ENCODE measurements at regions not wholly inside any gene's neighbourhood (a gene's known extent, or its start where the extent isn't known, plus 50 kb on each side); places are given as distances from the start of the nearest gene placed in this dataset.

DNA sequence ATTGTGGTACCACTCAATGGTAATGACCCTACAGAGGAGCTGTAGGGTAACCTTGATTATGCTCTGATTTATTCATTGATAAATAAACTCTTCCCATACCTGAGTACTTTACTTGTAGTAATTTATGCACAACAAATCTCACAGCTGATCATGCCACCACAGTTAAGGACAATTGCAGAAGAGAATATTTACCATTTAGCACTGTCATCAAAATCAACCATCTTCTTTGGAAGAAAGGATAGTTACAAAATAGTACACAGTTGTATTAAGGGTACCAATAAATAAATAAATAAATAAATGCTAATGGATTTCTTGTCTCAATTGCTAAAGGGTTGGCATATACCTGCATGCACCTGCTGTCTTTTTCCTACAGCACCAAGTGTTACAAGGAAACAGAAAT, 97.6 kb upstream of the PDE1C start:
- Histone ChIP-seq H3K36me3 (ENCODE audit: control insufficient read depth, low read depth, low read length) (no peaks in the 10 kb centered on the region), H3K9me3 (ENCODE audit: control insufficient read depth, low read depth, low read length) (no peaks in the 10 kb centered on the region), H3K27me3 (ENCODE audit: control insufficient read depth, insufficient read depth, low read length) (no peaks in the 10 kb centered on the region), H3K27ac (ENCODE audit: low read length) (no peak overlapping the region), H3K9ac (ENCODE audit: low read length) (no peak overlapping the region), H3K4me1 (ENCODE audit: control insufficient read depth, low read depth, low read length) (no peaks in the 10 kb centered on the region), H3K4me3 (ENCODE audit: low read length) (no peak overlapping the region)

DNA sequence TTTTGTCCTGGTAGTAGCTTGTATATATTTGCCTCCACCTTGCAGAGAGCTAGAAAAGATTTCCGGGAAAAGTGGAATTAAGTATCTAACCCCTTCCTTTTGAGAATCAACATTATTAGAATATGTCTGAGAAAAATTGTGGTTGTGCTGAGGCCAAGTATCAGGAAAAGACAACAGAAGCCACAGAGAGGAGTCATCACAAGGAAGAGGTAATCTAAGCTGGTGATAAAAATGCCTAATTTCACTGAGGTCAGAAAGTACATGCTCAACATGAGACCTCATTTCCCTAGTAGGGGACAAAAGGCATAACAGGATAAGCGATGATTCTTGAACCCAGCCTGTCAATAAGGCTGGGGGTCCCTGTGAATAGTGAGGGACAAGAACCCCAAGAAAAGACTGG, 97.0 kb upstream of the PDE1C start:
- Histone ChIP-seq H3K36me3 (ENCODE audit: control insufficient read depth, low read depth, low read length) (no peaks in the 10 kb centered on the region), H3K9ac (ENCODE audit: low read length) (no peak overlapping the region), H3K27ac (ENCODE audit: low read length) (no peak overlapping the region), H3K27me3 (ENCODE audit: control insufficient read depth, insufficient read depth, low read length) (no peaks in the 10 kb centered on the region), H3K4me3 (ENCODE audit: low read length) (no peak overlapping the region), H3K4me1 (ENCODE audit: control insufficient read depth, low read depth, low read length) (no peaks in the 10 kb centered on the region), H3K9me3 (ENCODE audit: control insufficient read depth, low read depth, low read length) (no peaks in the 10 kb centered on the region)

DNA sequence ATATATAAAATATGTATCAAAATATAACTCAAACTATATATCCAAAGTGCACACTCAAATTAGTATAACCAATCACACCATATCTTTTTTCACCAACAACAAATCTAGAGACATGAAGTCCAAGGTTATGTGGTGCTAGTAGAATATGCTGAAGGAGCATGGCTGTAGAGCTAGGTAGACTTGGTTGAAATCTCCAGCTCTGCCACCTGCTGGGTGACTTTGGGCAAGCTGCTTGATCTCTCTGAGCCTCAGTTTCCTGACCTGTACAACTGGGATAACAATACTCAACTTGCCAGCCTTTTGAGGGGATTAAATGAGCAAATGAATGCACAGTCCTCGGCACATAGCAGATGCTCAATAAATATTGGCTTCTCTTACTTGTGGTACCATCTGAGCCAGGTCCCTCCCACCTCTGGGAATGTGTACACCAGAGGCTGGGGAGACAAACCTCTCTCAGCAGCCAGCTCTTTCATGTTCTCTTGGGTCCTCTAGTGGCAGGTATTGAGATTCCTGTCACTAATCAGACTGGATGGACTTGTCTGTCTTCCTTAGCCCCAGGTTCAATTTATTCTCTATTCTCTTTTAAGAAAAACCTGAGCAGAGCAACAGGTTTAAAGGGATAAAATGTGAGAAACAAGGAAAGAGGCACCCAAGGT, 94.3 kb upstream of the PDE1C start:
- Histone ChIP-seq H3K9me3 (ENCODE audit: control insufficient read depth, low read depth, low read length) (no peaks in the 10 kb centered on the region), H3K27ac (ENCODE audit: low read length) (no peak overlapping the region), H3K27me3 (ENCODE audit: control insufficient read depth, insufficient read depth, low read length) (no peaks in the 10 kb centered on the region), H3K4me3 (ENCODE audit: low read length) (no peak overlapping the region), H3K36me3 (ENCODE audit: control insufficient read depth, low read depth, low read length) (no peaks in the 10 kb centered on the region), H3K9ac (ENCODE audit: low read length) (no peak overlapping the region), H3K4me1 (ENCODE audit: control insufficient read depth, low read depth, low read length) (no peaks in the 10 kb centered on the region)

DNA sequence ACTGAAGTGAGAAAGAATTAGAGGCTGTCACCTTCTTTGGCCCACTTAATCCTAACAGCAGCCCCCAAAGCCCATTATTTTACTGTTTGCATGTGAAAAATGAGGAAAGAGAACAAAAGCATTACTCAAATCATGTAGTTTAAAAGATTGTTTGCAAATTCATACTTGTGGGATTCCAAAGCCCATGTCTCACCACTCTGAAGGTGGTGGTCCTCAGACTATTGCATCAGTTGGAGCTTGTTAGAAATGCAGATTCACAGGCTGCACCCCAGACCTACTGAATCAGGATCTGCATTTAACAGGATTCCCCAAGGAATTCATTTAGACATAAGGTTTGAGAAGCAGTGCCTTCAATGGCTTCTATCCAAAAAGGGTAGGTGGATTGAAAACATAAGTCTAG, 93.7 kb upstream of the PDE1C start:
- no peak overlapping the region for H3K9ac ChIP-seq (ENCODE audit: low read length)
- no peaks in the 10 kb centered on the region for H3K9me3 ChIP-seq (ENCODE audit: control insufficient read depth, low read depth, low read length)
- no peaks in the 10 kb centered on the region for H3K27me3 ChIP-seq (ENCODE audit: control insufficient read depth, insufficient read depth, low read length)
- no peaks in the 10 kb centered on the region for H3K4me1 ChIP-seq (ENCODE audit: control insufficient read depth, low read depth, low read length)
- H3K36me3 ChIP-seq (ENCODE audit: control insufficient read depth, low read depth, low read length) = no peaks in the 10 kb centered on the region
- H3K27ac ChIP-seq (ENCODE audit: low read length) = no peak overlapping the region
- no peak overlapping the region for H3K4me3 ChIP-seq (ENCODE audit: low read length)

DNA sequence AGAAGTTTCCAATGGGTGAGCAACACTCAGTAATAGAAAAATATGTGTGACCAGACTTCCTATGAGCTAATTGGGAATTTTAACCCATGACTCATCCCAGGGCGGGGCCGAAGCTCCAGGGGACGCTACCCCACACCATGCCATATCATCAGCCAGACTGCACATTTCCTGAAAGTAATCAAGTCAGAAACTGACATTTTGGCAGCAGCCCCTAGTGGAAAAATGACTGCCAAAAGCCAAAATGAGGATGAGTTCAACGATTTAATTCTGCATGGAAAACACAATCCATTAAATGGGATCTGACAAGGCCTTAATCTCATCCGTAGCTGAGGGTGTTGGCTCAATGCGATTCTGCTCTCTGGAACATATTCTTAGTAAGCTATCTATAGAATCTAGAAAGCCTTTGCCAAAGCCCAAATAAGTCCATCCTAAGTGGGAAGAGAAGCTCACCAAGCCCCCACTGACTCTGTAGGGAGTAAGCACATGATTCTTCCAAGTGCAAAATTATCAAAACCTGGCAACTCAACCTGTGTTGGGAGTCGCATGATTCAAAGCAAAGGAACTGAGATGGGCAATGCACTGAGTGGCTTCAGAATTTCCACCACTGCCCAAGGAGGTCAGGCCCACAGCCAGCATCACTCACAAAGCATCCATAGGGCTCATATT, 93.1 kb upstream of the PDE1C start:
- no peak overlapping the region for H3K4me3 ChIP-seq (ENCODE audit: low read length)
- H3K4me1 ChIP-seq (ENCODE audit: control insufficient read depth, low read depth, low read length) = no peaks in the 10 kb centered on the region
- H3K27ac ChIP-seq (ENCODE audit: low read length) = no peak overlapping the region
- no peaks in the 10 kb centered on the region for H3K9me3 ChIP-seq (ENCODE audit: control insufficient read depth, low read depth, low read length)
- no peaks in the 10 kb centered on the region for H3K36me3 ChIP-seq (ENCODE audit: control insufficient read depth, low read depth, low read length)
- no peaks in the 10 kb centered on the region for H3K27me3 ChIP-seq (ENCODE audit: control insufficient read depth, insufficient read depth, low read length)
- H3K9ac ChIP-seq (ENCODE audit: low read length) = no peak overlapping the region

DNA sequence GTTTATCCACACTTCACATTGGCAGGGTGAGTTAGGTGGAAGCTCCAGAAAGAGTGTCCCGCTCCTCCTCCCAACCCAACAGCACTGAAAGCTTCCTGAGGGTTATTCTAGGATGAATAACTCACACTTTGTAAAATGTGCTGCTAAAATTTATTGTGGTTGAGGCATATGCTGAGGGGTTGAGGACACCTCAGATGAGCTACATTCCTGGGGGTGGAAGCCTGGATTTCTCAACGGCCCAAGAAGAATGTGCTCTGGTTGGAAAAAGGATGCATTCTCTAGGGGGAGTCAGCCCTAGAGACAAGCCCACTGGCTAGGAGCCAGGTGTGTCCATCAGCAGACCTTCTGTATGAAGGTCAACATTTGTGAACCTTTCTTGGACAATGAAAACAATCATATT, 91.5 kb upstream of the PDE1C start:
- H3K27ac ChIP-seq (ENCODE audit: low read length) = no peak overlapping the region
- no peaks in the 10 kb centered on the region for H3K27me3 ChIP-seq (ENCODE audit: control insufficient read depth, insufficient read depth, low read length)

DNA sequence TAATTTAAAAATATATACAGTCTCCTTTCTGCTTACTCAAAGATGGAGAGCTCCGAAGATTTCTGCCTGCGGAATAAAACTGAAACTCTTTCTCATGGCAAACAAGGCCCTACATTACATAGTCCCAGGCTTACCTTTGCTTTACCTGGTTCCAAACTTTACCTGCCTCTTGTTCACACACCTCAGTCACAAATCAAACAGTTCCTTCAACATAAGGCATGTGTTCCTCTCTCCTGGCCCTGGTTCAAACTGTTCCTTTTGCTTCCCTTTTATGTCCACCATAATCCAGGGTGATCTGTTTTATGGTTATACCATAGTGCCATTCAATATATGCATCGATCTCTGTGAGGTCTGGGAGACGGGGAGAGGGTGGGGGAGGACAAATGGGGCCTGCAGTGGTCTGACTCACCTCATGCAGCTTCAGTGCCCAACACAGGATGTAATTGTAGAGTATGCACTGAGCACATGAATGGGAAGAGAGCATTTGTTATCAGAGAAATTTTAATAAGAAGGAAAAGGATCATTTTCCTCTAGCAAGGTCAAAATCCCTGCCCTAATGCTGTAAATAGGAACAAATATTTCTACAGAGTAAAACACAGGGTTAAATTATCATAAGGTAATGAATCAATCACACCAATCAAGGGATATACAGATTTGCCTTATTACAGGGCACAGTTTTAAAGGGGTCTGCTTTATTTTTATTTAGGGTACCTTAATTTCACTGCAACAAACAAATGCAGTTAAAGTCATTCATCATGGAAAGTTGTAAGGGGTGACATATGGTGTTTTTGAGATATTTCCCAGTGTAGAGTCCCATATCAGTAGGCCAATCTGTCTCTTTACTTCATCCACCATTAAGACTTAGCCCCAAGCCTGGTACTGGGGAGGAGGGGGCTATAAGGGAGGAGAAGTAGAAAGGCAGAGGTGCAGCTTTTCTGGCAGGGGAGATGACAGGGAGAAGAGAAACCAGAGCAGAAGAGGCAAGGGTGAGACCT, 88.8 kb upstream of the PDE1C start:
- H3K27ac ChIP-seq (ENCODE audit: low read length) = no peak overlapping the region
- no peaks in the 10 kb centered on the region for H3K9me3 ChIP-seq (ENCODE audit: control insufficient read depth, low read depth, low read length)
- H3K4me1 ChIP-seq (ENCODE audit: control insufficient read depth, low read depth, low read length) = no peaks in the 10 kb centered on the region
- H3K27me3 ChIP-seq (ENCODE audit: control insufficient read depth, insufficient read depth, low read length) = no peaks in the 10 kb centered on the region
- H3K36me3 ChIP-seq (ENCODE audit: control insufficient read depth, low read depth, low read length) = no peaks in the 10 kb centered on the region
- no peak overlapping the region for H3K4me3 ChIP-seq (ENCODE audit: low read length)
- no peak overlapping the region for H3K9ac ChIP-seq (ENCODE audit: low read length)

More for the DNA sequence above, 91.5 kb upstream of the PDE1C start:
- H3K36me3 ChIP-seq (ENCODE audit: control insufficient read depth, low read depth, low read length) = no peaks in the 10 kb centered on the region
- no peak overlapping the region for H3K4me3 ChIP-seq (ENCODE audit: low read length)
- no peak overlapping the region for H3K9ac ChIP-seq (ENCODE audit: low read length)
- no peaks in the 10 kb centered on the region for H3K9me3 ChIP-seq (ENCODE audit: control insufficient read depth, low read depth, low read length)
- no peaks in the 10 kb centered on the region for H3K4me1 ChIP-seq (ENCODE audit: control insufficient read depth, low read depth, low read length)

DNA sequence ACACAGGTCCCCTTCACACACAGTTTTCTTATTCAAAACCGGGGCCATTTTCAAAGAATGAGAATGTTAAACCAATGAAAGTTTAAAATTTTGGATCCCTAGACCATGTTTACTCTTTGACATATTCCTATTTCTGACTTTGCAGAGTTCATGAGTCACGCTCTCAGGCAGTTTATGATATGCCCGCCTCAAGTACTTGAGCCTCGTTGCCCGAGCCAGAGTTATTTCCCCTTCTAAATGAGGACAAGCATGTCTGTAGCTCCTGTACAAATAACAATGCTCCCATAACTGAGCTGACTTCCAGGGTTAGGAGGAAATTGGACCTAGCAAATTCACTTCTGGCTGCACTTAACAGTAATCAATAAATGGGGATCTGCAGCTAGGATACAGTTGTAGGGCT, 87.9 kb upstream of the PDE1C start:
- Histone ChIP-seq H3K27me3 (ENCODE audit: control insufficient read depth, insufficient read depth, low read length) (no peaks in the 10 kb centered on the region), H3K36me3 (ENCODE audit: control insufficient read depth, low read depth, low read length) (no peaks in the 10 kb centered on the region), H3K9me3 (ENCODE audit: control insufficient read depth, low read depth, low read length) (no peaks in the 10 kb centered on the region), H3K4me1 (ENCODE audit: control insufficient read depth, low read depth, low read length) (no peaks in the 10 kb centered on the region), H3K9ac (ENCODE audit: low read length) (no peak overlapping the region), H3K27ac (ENCODE audit: low read length) (no peak overlapping the region), H3K4me3 (ENCODE audit: low read length) (no peak overlapping the region)

DNA sequence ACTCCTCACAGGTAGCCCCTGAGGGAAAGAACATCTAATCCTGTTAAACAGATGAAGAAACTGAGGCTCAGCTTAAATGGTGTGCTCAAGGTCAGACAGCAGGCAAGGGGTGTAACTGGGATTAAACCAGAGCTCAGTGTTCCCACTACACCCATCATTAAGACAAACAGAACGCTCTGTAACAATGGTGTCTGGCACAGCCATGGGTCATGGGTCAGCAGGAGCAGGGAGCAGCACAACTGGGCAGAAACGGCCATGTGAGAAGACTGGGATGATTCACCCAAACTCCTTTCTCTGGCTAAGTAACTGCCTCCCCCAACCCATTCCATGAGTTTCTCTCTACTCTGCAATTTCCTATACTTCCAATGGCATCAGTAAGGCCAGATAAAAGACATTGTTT, 85.5 kb upstream of the PDE1C start:
- Histone ChIP-seq H3K36me3 (ENCODE audit: control insufficient read depth, low read depth, low read length) (no peaks in the 10 kb centered on the region), H3K9me3 (ENCODE audit: control insufficient read depth, low read depth, low read length) (no peaks in the 10 kb centered on the region), H3K9ac (ENCODE audit: low read length) (no peak overlapping the region), H3K27ac (ENCODE audit: low read length) (no peak overlapping the region), H3K4me3 (ENCODE audit: low read length) (no peak overlapping the region), H3K27me3 (ENCODE audit: control insufficient read depth, insufficient read depth, low read length) (no peaks in the 10 kb centered on the region), H3K4me1 (ENCODE audit: control insufficient read depth, low read depth, low read length) (peaks cover 2% of the 10 kb centered on the region)

DNA sequence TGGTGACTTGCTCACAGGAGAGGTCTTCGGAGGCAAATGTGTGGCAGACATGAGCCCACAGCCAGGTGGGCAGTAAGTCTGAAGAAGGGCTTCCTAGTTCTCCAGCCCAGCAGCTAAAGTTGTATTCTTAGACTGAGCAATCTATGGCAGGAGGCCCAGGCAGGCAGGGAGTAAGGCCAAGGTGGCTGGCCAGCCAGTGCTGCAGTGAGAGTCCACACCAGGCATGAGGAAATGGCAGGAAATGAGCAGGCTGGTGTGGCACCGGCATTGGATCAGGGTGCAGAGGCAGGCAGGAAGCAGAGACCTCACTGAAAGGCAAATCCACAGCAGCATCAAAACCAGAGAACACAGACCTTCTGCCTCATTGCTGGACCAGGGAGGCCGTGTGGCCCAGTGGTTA, 84.6 kb upstream of the PDE1C start:
- Histone ChIP-seq H3K4me3 (ENCODE audit: low read length) (no peak overlapping the region), H3K9ac (ENCODE audit: low read length) (no peak overlapping the region), H3K36me3 (ENCODE audit: control insufficient read depth, low read depth, low read length) (no peaks in the 10 kb centered on the region), H3K9me3 (ENCODE audit: control insufficient read depth, low read depth, low read length) (no peaks in the 10 kb centered on the region), H3K27me3 (ENCODE audit: control insufficient read depth, insufficient read depth, low read length) (no peaks in the 10 kb centered on the region), H3K4me1 (ENCODE audit: control insufficient read depth, low read depth, low read length) (peaks cover 6% of the 10 kb centered on the region), H3K27ac (ENCODE audit: low read length) (no peak overlapping the region)

DNA sequence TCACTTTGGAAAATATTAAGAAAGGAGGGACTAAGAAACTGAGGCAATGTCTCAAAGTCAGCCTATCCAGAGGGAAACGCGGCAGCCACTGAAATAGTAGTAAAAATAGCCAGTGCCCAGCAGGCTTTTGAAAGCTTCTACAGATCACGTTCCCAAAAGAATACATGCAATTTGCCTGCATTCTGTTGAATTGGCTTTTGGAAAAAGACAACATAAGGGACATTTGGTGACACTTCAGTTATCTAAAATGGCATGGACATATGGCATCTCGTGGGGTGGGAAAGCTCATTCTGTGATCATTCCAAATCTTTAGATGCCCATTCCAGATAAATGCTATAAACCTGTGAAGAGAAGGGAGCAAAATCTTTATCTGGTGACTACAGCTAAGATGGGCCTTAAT, 82.8 kb upstream of the PDE1C start:
- Histone ChIP-seq H3K27me3 (ENCODE audit: control insufficient read depth, insufficient read depth, low read length) (no peaks in the 10 kb centered on the region), H3K9me3 (ENCODE audit: control insufficient read depth, low read depth, low read length) (no peaks in the 10 kb centered on the region), H3K27ac (ENCODE audit: low read length) (no peak overlapping the region), H3K9ac (ENCODE audit: low read length) (no peak overlapping the region), H3K4me1 (ENCODE audit: control insufficient read depth, low read depth, low read length) (peaks cover 6% of the 10 kb centered on the region), H3K4me3 (ENCODE audit: low read length) (no peak overlapping the region), H3K36me3 (ENCODE audit: control insufficient read depth, low read depth, low read length) (no peaks in the 10 kb centered on the region)
